Dendritic cell treated with granulocyte-macrophage colony-stimulating factor and Interleukin-4, amounts not matched to agents 40 ng/mL and 50 ng/mL, for 4 days (primary cell): ENCODE measurements at regions not wholly inside any gene's neighbourhood (a gene's known extent, or its start where the extent isn't known, plus 50 kb on each side); places are given as distances from the start of the nearest gene placed in this dataset.

ENCODE experiments used
- H3K27ac Mint-ChIP-seq: one replicate; pipeline ENCODE4 v1.8.0; 2022; ENCODE audit warnings: mild to moderate bottlenecking, mixed read lengths
- H3K27me3 Mint-ChIP-seq: one replicate; pipeline ENCODE4 v1.8.0; 2022; ENCODE audit warnings: mild to moderate bottlenecking, mixed read lengths
- H3K36me3 Mint-ChIP-seq: one replicate; pipeline ENCODE4 v1.8.0; 2022; ENCODE audit warnings: low read depth, mixed read lengths
- H3K4me1 Mint-ChIP-seq: one replicate; pipeline ENCODE4 v1.8.0; 2022; ENCODE audit warnings: low read depth, mixed read lengths
- H3K4me3 Mint-ChIP-seq: one replicate; pipeline ENCODE4 v1.8.0; 2022; ENCODE audit warnings: mild to moderate bottlenecking, moderate library complexity, mixed read lengths
- H3K9me3 Mint-ChIP-seq: one replicate; pipeline ENCODE4 v1.8.0; 2022; ENCODE audit warnings: mixed read lengths
- intact Hi-C: fragments of 100-400 bp; cut with micrococcal nuclease; formaldehyde crosslinking; loops from one replicate; pipeline ENCODE4 v1.15.0; 2022

- H3K36me3 Mint-ChIP-seq: no peaks in the 10 kb centered on the region
- no peak overlapping the region for H3K4me3 Mint-ChIP-seq
- no peaks in the 10 kb centered on the region for H3K9me3 Mint-ChIP-seq
- intact Hi-C loops: no loop called here
- no peak overlapping the region for H3K27ac Mint-ChIP-seq
- peaks cover 11% of the 10 kb centered on the region for H3K4me1 Mint-ChIP-seq
- H3K27me3 Mint-ChIP-seq: no peaks in the 10 kb centered on the region
Measured at GRCh38 chrX:147737690-147738089, 174.0 kb upstream of the FMR1 start.

- H3K36me3 Mint-ChIP-seq: no peaks in the 10 kb centered on the region
- H3K27me3 Mint-ChIP-seq: no peaks in the 10 kb centered on the region
- peaks cover 11% of the 10 kb centered on the region for H3K4me1 Mint-ChIP-seq
- H3K27ac Mint-ChIP-seq: no peak overlapping the region
- no peaks in the 10 kb centered on the region for H3K9me3 Mint-ChIP-seq
- H3K4me3 Mint-ChIP-seq: no peak overlapping the region
- intact Hi-C loops: no loop called here
Measured at GRCh38 chrX:147738265-147738664, 173.5 kb upstream of the FMR1 start.

GRCh38 chrX:147739196-147739595 is 172.5 kb upstream of the FMR1 start:
- intact Hi-C loops: no loop called here
- Mint-ChIP-seq H3K36me3 (no peaks in the 10 kb centered on the region), H3K4me1 (peaks cover 11% of the 10 kb centered on the region), H3K27ac (no peak overlapping the region), H3K9me3 (no peaks in the 10 kb centered on the region), H3K4me3 (no peak overlapping the region), H3K27me3 (no peaks in the 10 kb centered on the region)

- no peaks in the 10 kb centered on the region for H3K27me3 Mint-ChIP-seq
- H3K4me1 Mint-ChIP-seq: peaks cover 11% of the 10 kb centered on the region
- H3K36me3 Mint-ChIP-seq: no peaks in the 10 kb centered on the region
- intact Hi-C loops: no loop called here
- no peak overlapping the region for H3K4me3 Mint-ChIP-seq
- H3K9me3 Mint-ChIP-seq: no peaks in the 10 kb centered on the region
- H3K27ac Mint-ChIP-seq: no peak overlapping the region
Measured at GRCh38 chrX:147741776-147742175, 169.9 kb upstream of the FMR1 start.

- Mint-ChIP-seq H3K4me1 (no peaks in the 10 kb centered on the region), H3K27me3 (no peaks in the 10 kb centered on the region), H3K27ac (no peak overlapping the region), H3K9me3 (no peaks in the 10 kb centered on the region), H3K4me3 (no peak overlapping the region), H3K36me3 (no peaks in the 10 kb centered on the region)
- intact Hi-C loops: no loop called here
Measured at GRCh38 chrX:147749308-147749707, 162.4 kb upstream of the FMR1 start.

GRCh38 chrX:147757750-147758149 is 154.0 kb upstream of the FMR1 start:
- H3K9me3 Mint-ChIP-seq: no peaks in the 10 kb centered on the region
- H3K4me1 Mint-ChIP-seq: no peaks in the 10 kb centered on the region
- no peaks in the 10 kb centered on the region for H3K36me3 Mint-ChIP-seq

GRCh38 chrX:147763131-147763530 is 148.6 kb upstream of the FMR1 start:
- Mint-ChIP-seq H3K4me3 (no peak overlapping the region), H3K4me1 (no peaks in the 10 kb centered on the region), H3K36me3 (no peaks in the 10 kb centered on the region), H3K27ac (no peak overlapping the region), H3K9me3 (no peaks in the 10 kb centered on the region), H3K27me3 (no peaks in the 10 kb centered on the region)
- intact Hi-C loops: no loop called here

More at GRCh38 chrX:147757750-147758149, 154.0 kb upstream of the FMR1 start:
- intact Hi-C loops: no loop called here
- H3K27me3 Mint-ChIP-seq: no peaks in the 10 kb centered on the region
- no peak overlapping the region for H3K4me3 Mint-ChIP-seq
- no peak overlapping the region for H3K27ac Mint-ChIP-seq

GRCh38 chrX:147764868-147765267 is 146.9 kb upstream of the FMR1 start:
- no peaks in the 10 kb centered on the region for H3K9me3 Mint-ChIP-seq
- H3K27me3 Mint-ChIP-seq: no peaks in the 10 kb centered on the region
- H3K36me3 Mint-ChIP-seq: no peaks in the 10 kb centered on the region
- H3K27ac Mint-ChIP-seq: no peak overlapping the region
- intact Hi-C loops: no loop called here
- no peak overlapping the region for H3K4me3 Mint-ChIP-seq
- no peaks in the 10 kb centered on the region for H3K4me1 Mint-ChIP-seq

- intact Hi-C loops: no loop called here
Measured at GRCh38 chrX:147770858-147771257, 140.9 kb upstream of the FMR1 start.

GRCh38 chrX:147776988-147777387 is 134.7 kb upstream of the FMR1 start:
- H3K27me3 Mint-ChIP-seq: no peaks in the 10 kb centered on the region
- H3K9me3 Mint-ChIP-seq: peaks cover 8% of the 10 kb centered on the region
- intact Hi-C loops: no loop called here
- no peak overlapping the region for H3K4me3 Mint-ChIP-seq
- no peaks in the 10 kb centered on the region for H3K36me3 Mint-ChIP-seq
- no peak overlapping the region for H3K27ac Mint-ChIP-seq
- no peaks in the 10 kb centered on the region for H3K4me1 Mint-ChIP-seq

More at GRCh38 chrX:147770858-147771257, 140.9 kb upstream of the FMR1 start:
- H3K27ac Mint-ChIP-seq: no peak overlapping the region
- no peak overlapping the region for H3K4me3 Mint-ChIP-seq
- H3K4me1 Mint-ChIP-seq: no peaks in the 10 kb centered on the region
- no peaks in the 10 kb centered on the region for H3K36me3 Mint-ChIP-seq
- H3K27me3 Mint-ChIP-seq: no peaks in the 10 kb centered on the region
- H3K9me3 Mint-ChIP-seq: peaks cover 8% of the 10 kb centered on the region

GRCh38 chrX:147779173-147779572 is 132.5 kb upstream of the FMR1 start:
- no peak overlapping the region for H3K27ac Mint-ChIP-seq
- no peaks in the 10 kb centered on the region for H3K27me3 Mint-ChIP-seq
- no peaks in the 10 kb centered on the region for H3K36me3 Mint-ChIP-seq
- H3K9me3 Mint-ChIP-seq: no peaks in the 10 kb centered on the region
- H3K4me1 Mint-ChIP-seq: no peaks in the 10 kb centered on the region
- H3K4me3 Mint-ChIP-seq: no peak overlapping the region
- intact Hi-C loops: no loop called here

- no peaks in the 10 kb centered on the region for H3K36me3 Mint-ChIP-seq
Measured at GRCh38 chrX:147781844-147782243, 129.9 kb upstream of the FMR1 start.

GRCh38 chrX:147788641-147789350 is 122.9 kb upstream of the FMR1 start:
- intact Hi-C loops: no loop called here
- H3K4me3 Mint-ChIP-seq: no peak overlapping the region
- no peaks in the 10 kb centered on the region for H3K27me3 Mint-ChIP-seq
- no peak overlapping the region for H3K27ac Mint-ChIP-seq
- no peaks in the 10 kb centered on the region for H3K36me3 Mint-ChIP-seq
- H3K4me1 Mint-ChIP-seq: no peaks in the 10 kb centered on the region
- no peaks in the 10 kb centered on the region for H3K9me3 Mint-ChIP-seq

More at GRCh38 chrX:147781844-147782243, 129.9 kb upstream of the FMR1 start:
- no peaks in the 10 kb centered on the region for H3K9me3 Mint-ChIP-seq
- intact Hi-C loops: no loop called here
- H3K27me3 Mint-ChIP-seq: no peaks in the 10 kb centered on the region
- no peak overlapping the region for H3K27ac Mint-ChIP-seq
- no peak overlapping the region for H3K4me3 Mint-ChIP-seq
- no peaks in the 10 kb centered on the region for H3K4me1 Mint-ChIP-seq

GRCh38 chrX:147800663-147801062 is 111.1 kb upstream of the FMR1 start:
- Mint-ChIP-seq H3K4me1 (peaks cover 7% of the 10 kb centered on the region), H3K4me3 (no peak overlapping the region), H3K27me3 (no peaks in the 10 kb centered on the region), H3K27ac (no peak overlapping the region), H3K36me3 (no peaks in the 10 kb centered on the region), H3K9me3 (no peaks in the 10 kb centered on the region)
- intact Hi-C loops: no loop called here

- Mint-ChIP-seq H3K36me3 (no peaks in the 10 kb centered on the region), H3K4me1 (peaks cover 7% of the 10 kb centered on the region), H3K9me3 (no peaks in the 10 kb centered on the region), H3K27me3 (no peaks in the 10 kb centered on the region), H3K27ac (no peak overlapping the region), H3K4me3 (no peak overlapping the region)
- intact Hi-C loops: loop anchor here (2.0 kb wide), 1 partner anchor 329 kb away; no protein-coding TSS in a partner anchor
Measured at GRCh38 chrX:147803948-147804347, 107.8 kb upstream of the FMR1 start.
